AG04449 (cell line): ENCODE measurements at regions not wholly inside any gene's neighbourhood (a gene's known extent, or its start where the extent isn't known, plus 50 kb on each side); places are given as distances from the start of the nearest gene placed in this dataset.

ENCODE experiments used
- CTCF ChIA-PET: fragments of 350-600 bp; formaldehyde crosslinking; extraction: SDS; loops from one replicate; lab custom pipeline; 2021; ENCODE audit warnings: antibody characterized with exemption; lab: Yijun Ruan, JAX
- POLR2A ChIA-PET: fragments of 400-600, 350-600 bp; formaldehyde crosslinking; extraction: SDS; loops from one replicate; lab custom pipeline; 2020; ENCODE audit warnings: antibody characterized with exemption, inconsistent platforms; lab: Yijun Ruan, JAX
- DNase-seq: peaks from one replicate; pipeline ENCODE4 v3.0.0-alpha.2; 2010; ENCODE audit warnings: low read depth, low spot score
- H3K4me3 ChIP-seq: 2 replicates; pipeline ENCODE4 v1.5.1; 2011; ENCODE audit warnings: low read depth, mild to moderate bottlenecking, control low read depth, low read length
- CTCF ChIP-seq: IDR thresholded peaks from one replicate; pipeline ENCODE4 v1.5.1; 2011; ENCODE audit warnings: mild to moderate bottlenecking, moderate library complexity, low read length, control low read depth, inconsistent platforms; ENCODE audit not compliant: insufficient read depth; ENCODE audit errors: missing control alignments

- ChIA-PET POLR2A (no interaction called here), CTCF (no interaction called here)
- no peak for TF ChIP-seq CTCF
These were observed 306.0 kb downstream of the TENT5A start for GRCh38 chr6:81446509-81446908.

GRCh38 chr6:81439417-81439816 is 313.1 kb downstream of the TENT5A start:
- DNase-seq, result no peak
- TF ChIP-seq CTCF, result no peak
- ChIA-PET POLR2A (no interaction called here), CTCF (no interaction called here)
- H3K4me3 ChIP-seq, result no peak overlapping the region

More at GRCh38 chr6:81446509-81446908, 306.0 kb downstream of the TENT5A start:
- no peak for DNase-seq
- no peak overlapping the region for H3K4me3 ChIP-seq

- CTCF ChIA-PET, result no interaction called here
- POLR2A ChIA-PET, result no interaction called here
- no peak for DNase-seq
- no peak overlapping the region for H3K4me3 ChIP-seq
- no peak for TF ChIP-seq CTCF
These were observed 315.5 kb downstream of the TENT5A start for GRCh38 chr6:81436990-81437389.

GRCh38 chr6:81413306-81413705 is 339.2 kb downstream of the TENT5A start:
- no peak for TF ChIP-seq CTCF
- ChIA-PET POLR2A (no interaction called here), CTCF (no interaction called here)
- no peak for DNase-seq
- H3K4me3 ChIP-seq, result no peak overlapping the region

GRCh38 chr6:81401970-81402690 is 350.4 kb downstream of the TENT5A start:
- peak; percentile 61 for DNase-seq
- H3K4me3 ChIP-seq, result no peak overlapping the region
- TF ChIP-seq CTCF, result no peak
- ChIA-PET POLR2A (no interaction called here), CTCF (no interaction called here)

- CTCF ChIA-PET, result no interaction called here
These were observed 355.6 kb downstream of the TENT5A start for GRCh38 chr6:81396916-81397315.

More at GRCh38 chr6:81396916-81397315, 355.6 kb downstream of the TENT5A start:
- DNase-seq, result no peak
- H3K4me3 ChIP-seq, result no peak overlapping the region
- TF ChIP-seq CTCF, result no peak
- POLR2A ChIA-PET, result no interaction called here
